HEK293 (cell line): ENCODE measurements at regions not wholly inside any gene's neighbourhood (a gene's known extent, or its start where the extent isn't known, plus 50 kb on each side); places are given as distances from the start of the nearest gene placed in this dataset.

Source experiments
- CTCF ChIP-seq: fragments of 450-650 bp; formaldehyde crosslinking; IDR thresholded peaks from 2 replicates; pipeline ENCODE4 v1.5.1; 2016; ENCODE audit warnings: missing biosample characterization, missing genetic modification characterization
- HOXD13 ChIP-seq: sonication (generic); formaldehyde crosslinking; IDR thresholded peaks from 2 replicates; pipeline ENCODE4 v1.8.0; 2022; ENCODE audit warnings: missing genetic modification reagents, borderline replicate concordance
- IKZF3 ChIP-seq: fragments of 450-650 bp; IDR thresholded peaks from 2 replicates; pipeline ENCODE4 v1.5.0; 2018; ENCODE audit warnings: missing biosample characterization, mild to moderate bottlenecking, missing genetic modification characterization, moderate library complexity
- PRDM1 ChIP-seq: fragments of 450-650 bp; formaldehyde crosslinking; IDR thresholded peaks from 2 replicates; pipeline ENCODE4; 2016; ENCODE audit warnings: missing biosample characterization, missing genetic modification characterization
- TRIM28 ChIP-seq: IDR thresholded peaks from 2 replicates; pipeline ENCODE4 v1.6.1; 2011; ENCODE audit warnings: low read length, control low read depth, borderline replicate concordance
- ZBTB11 ChIP-seq: fragments of 450-650 bp; formaldehyde crosslinking; conservative IDR thresholded peaks from 2 replicates; pipeline ENCODE4 v1.5.1; 2016; ENCODE audit warnings: low read depth, missing biosample characterization, missing genetic modification characterization
- ZNF133 ChIP-seq: fragments of 450-650 bp; formaldehyde crosslinking; IDR thresholded peaks from 2 replicates; pipeline ENCODE4 v1.5.1; 2016; ENCODE audit warnings: missing biosample characterization, missing genetic modification characterization
- ZNF24 ChIP-seq: fragments of 450-650 bp; formaldehyde crosslinking; IDR thresholded peaks from 2 replicates; pipeline ENCODE4 v1.5.1; 2016; ENCODE audit warnings: missing biosample characterization, missing genetic modification characterization
- ZNF423 ChIP-seq: fragments of 450-650 bp; formaldehyde crosslinking; IDR thresholded peaks from 2 replicates; pipeline ENCODE4 v1.5.1; 2016; ENCODE audit warnings: missing biosample characterization, missing genetic modification characterization
- ZNF544 ChIP-seq: fragments of 450-650 bp; formaldehyde crosslinking; IDR thresholded peaks from 2 replicates; pipeline ENCODE4 v1.5.0; 2017; ENCODE audit warnings: missing biosample characterization, missing genetic modification characterization
- ZNF560 ChIP-seq: fragments of 450-650 bp; formaldehyde crosslinking; IDR thresholded peaks from 2 replicates; pipeline ENCODE4 v1.5.1; 2017; ENCODE audit warnings: missing biosample characterization, missing genetic modification characterization, borderline replicate concordance
- ZNF639 ChIP-seq: fragments of 450-650 bp; formaldehyde crosslinking; IDR thresholded peaks from 2 replicates; pipeline ENCODE4 v1.5.1; 2016; ENCODE audit warnings: missing biosample characterization, missing genetic modification characterization
- ZNF670 ChIP-seq: fragments of 450-650 bp; formaldehyde crosslinking; IDR thresholded peaks from 2 replicates; pipeline ENCODE4 v1.5.1; 2016; ENCODE audit warnings: missing biosample characterization, missing genetic modification characterization, low read depth
- ZSCAN18 ChIP-seq: fragments of 450-650 bp; formaldehyde crosslinking; IDR thresholded peaks from 2 replicates; pipeline ENCODE4 v1.5.1; 2016; ENCODE audit warnings: missing biosample characterization, missing genetic modification characterization

GRCh38 chr12:114850661-114851275, 166.8 kb upstream of the TBX3 start:
- no peak for TF ChIP-seq CTCF (tag by site-specific recombination)
- no peak for TF ChIP-seq ZNF560 (tag by site-specific recombination)
- no peak for TF ChIP-seq ZNF133 (tag by site-specific recombination)
- TF ChIP-seq IKZF3 (tag by site-specific recombination) = no peak
- TF ChIP-seq ZBTB11 = no peak
- no peak for TF ChIP-seq ZNF544 (tag by site-specific recombination)
- no peak for TF ChIP-seq ZSCAN18 (tag by site-specific recombination)
- TF ChIP-seq TRIM28 = no peak
- TF ChIP-seq ZNF423 = no peak
- TF ChIP-seq HOXD13 = no peak
- TF ChIP-seq PRDM1 (tag by site-specific recombination) = no peak
- no peak for TF ChIP-seq ZNF639 (tag by site-specific recombination)
- TF ChIP-seq ZNF670 (tag by site-specific recombination) = no peak
- no peak for TF ChIP-seq ZNF24 (tag by site-specific recombination)
